ENCODE measurements at regions not wholly inside any gene's neighbourhood (a gene's known extent, or its start where the extent isn't known, plus 50 kb on each side); places are given as distances from the start of the nearest gene placed in this dataset.
A peak's percentile ranks its signal among the peaks of the same experiment; 100 is the strongest.

GRCh38 chr1:29554208-29554778, 318.0 kb downstream of the PTPRU start (continued):
- TF ChIP-seq ZNF646 (CRISPR knock-in tag; IDR thresholded peaks at IDR 0.05) (peak; percentile 38; the same call in 1 of the 2 replicates), ATF7 (IDR thresholded peaks at IDR 0.05) (peak; percentile 18; the same call in 1 of the 2 replicates), ATF7 (CRISPR knock-in tag; IDR thresholded peaks at IDR 0.05) (no peak), ZNF207 (IDR thresholded peaks at IDR 0.05; ENCODE audit: borderline replicate concordance) (peak; percentile 70; the same call in 1 of the 2 replicates), POGZ (CRISPR knock-in tag; IDR thresholded peaks at IDR 0.05) (no peak)

- no peak overlapping the region for H3K4me3 ChIP-seq (replicated peaks in 1 of 3; ENCODE audit: insufficient read depth in 1 of 3, low read depth in 2 of 3, low read length in 3 of 3)
- H3K36me3 ChIP-seq (replicated peaks in 1 of 2; ENCODE audit: control insufficient read depth in 1 of 2, insufficient read depth in 2 of 2, low read length in 2 of 2), result no peaks in the 10 kb centered on the region
- no peaks in the 10 kb centered on the region for H4K20me1 ChIP-seq (ENCODE audit: insufficient read depth, low read length)
- H3K79me2 ChIP-seq (ENCODE audit: insufficient read depth, low read length), result no peaks in the 10 kb centered on the region
- H3K27ac ChIP-seq (ENCODE audit: extremely low read length, insufficient read depth, low read length), result no peak overlapping the region
- ATAC-seq, result no peak
- no peak overlapping the region for H3K4me2 ChIP-seq (ENCODE audit: low read depth, low read length)
- intact Hi-C loops (cut with micrococcal nuclease; ENCODE audit: unreplicated experiment) (no loop called here), in situ Hi-C loops (cut with HindIII; ENCODE audit: extremely low pct_ligation_motif_present, low pct_unique_long_range_greater_than_20kb) (no loop called here)
- H3K27me3 ChIP-seq (ENCODE audit: control insufficient read depth in 1 of 2, insufficient read depth in 2 of 2, low read length in 2 of 2), result no peaks in the 10 kb centered on the region; a peak in 1 of 5 replicates
- H3K9me3 ChIP-seq (ENCODE audit: low read length), result peaks cover 6% of the 10 kb centered on the region
- H3K9ac ChIP-seq (ENCODE audit: insufficient read depth, low read depth, low read length), result no peak overlapping the region
- FAIRE-seq, result no peak
- no peak for TF ChIP-seq ZNF331 (CRISPR knock-in tag; IDR thresholded peaks at IDR 0.05)
- no peak for TF ChIP-seq MATR3 (CRISPR knock-in tag; IDR thresholded peaks at IDR 0.05)
- TF ChIP-seq PBX2 (CRISPR knock-in tag; IDR thresholded peaks at IDR 0.05), result no peak
- TF ChIP-seq STAT5B (CRISPR knock-in tag; IDR thresholded peaks at IDR 0.05), result no peak
- no peak for TF ChIP-seq SRSF1 (optimal IDR thresholded peaks at IDR 0.05; ENCODE audit: low read depth, low read length)
- TF ChIP-seq ZNF550 (CRISPR knock-in tag; IDR thresholded peaks at IDR 0.05; ENCODE audit: borderline replicate concordance), result no peak
- no peak for TF ChIP-seq GMEB1 (CRISPR knock-in tag; IDR thresholded peaks at IDR 0.05; ENCODE audit: borderline replicate concordance)
- TF ChIP-seq ZNF10 (CRISPR knock-in tag; IDR thresholded peaks at IDR 0.05; ENCODE audit: borderline replicate concordance, low read depth), result no peak
- BruUV-seq (replicated peaks), result no TSS peak
- ChIA-PET POLR2A (no interaction called here), CTCF (ENCODE audit: low intra/inter-chr PET ratio, low total read pairs) (no interaction called here)
- 21% methylated on average over 16 of the region's 21 CpGs for WGBS (ENCODE audit: low lambda C conversion rate)
- no peak for DNase-seq (ENCODE audit: low spot score)
- H2AFZ ChIP-seq (ENCODE audit: low read length), result no peak overlapping the region
- no peaks in the 10 kb centered on the region for H3K4me1 ChIP-seq (ENCODE audit: insufficient read depth, low read length)
Observed at GRCh38 chr1:29551123-29551936, 315.0 kb downstream of the PTPRU start.
